DOHH2 (cell line): ENCODE measurements at regions not wholly inside any gene's neighbourhood (a gene's known extent, or its start where the extent isn't known, plus 50 kb on each side); places are given as distances from the start of the nearest gene placed in this dataset.

Experiments
- H3F3A ChIP-seq: fragments of 200-600 bp; sonication (generic), shearing (Covaris generic); 2 replicates; pipeline ENCODE4 v1.6.0; 2016; ENCODE audit warnings: antibody characterized with exemption, mild to moderate bottlenecking; ENCODE audit not compliant: control insufficient read depth, insufficient read depth
- H3K27ac ChIP-seq: fragments of 200-600 bp; sonication (generic); 2 replicates; pipeline ENCODE4 v1.5.1; 2014; ENCODE audit warnings: low read depth, mild to moderate bottlenecking, low read length, moderate library complexity
- H3K27me3 ChIP-seq: fragments of 200-600 bp; sonication (generic); 2 replicates; pipeline ENCODE4 v1.6.1; 2014; ENCODE audit warnings: mild to moderate bottlenecking, low read length, mixed read lengths; ENCODE audit not compliant: control insufficient read depth
- H3K36me3 ChIP-seq: fragments of 200-600 bp; sonication (generic); 2 replicates; pipeline ENCODE4 v1.6.1; 2014; ENCODE audit warnings: mild to moderate bottlenecking, low read length, moderate library complexity, mixed read lengths; ENCODE audit not compliant: control insufficient read depth
- H3K4me1 ChIP-seq: fragments of 200-600 bp; sonication (generic); 2 replicates; pipeline ENCODE4 v1.6.1; 2014; ENCODE audit warnings: mild to moderate bottlenecking, low read length, mixed read lengths; ENCODE audit not compliant: control insufficient read depth
- H3K4me2 ChIP-seq: fragments of 200-600 bp; sonication (generic); 2 replicates; pipeline ENCODE4 v1.6.0; 2014; ENCODE audit warnings: mild to moderate bottlenecking, low read length, moderate library complexity
- H3K4me3 ChIP-seq: fragments of 200-600 bp; sonication (generic); 2 replicates; pipeline ENCODE4 v1.5.1; 2014; ENCODE audit warnings: mild to moderate bottlenecking, low read length, mixed read lengths
- H3K79me2 ChIP-seq: fragments of 200-600 bp; sonication (generic); 2 replicates; pipeline ENCODE4 v1.6.1; 2014; ENCODE audit warnings: mild to moderate bottlenecking, low read length, mixed read lengths; ENCODE audit not compliant: control insufficient read depth
- H3K9me2 ChIP-seq: fragments of 200-600 bp; sonication (generic); replicated peaks from 2 replicates; pipeline ENCODE4 v1.6.1; 2014; ENCODE audit warnings: mild to moderate bottlenecking, low read length, mixed read lengths; ENCODE audit not compliant: control insufficient read depth
- H3K9me3 ChIP-seq: fragments of 200-600 bp; sonication (generic); 2 replicates; pipeline ENCODE4 v1.6.1; 2014; ENCODE audit warnings: antibody characterized with exemption, low read length, mixed read lengths; ENCODE audit not compliant: control insufficient read depth, insufficient read depth
- H4K20me1 ChIP-seq: fragments of 200-600 bp; sonication (generic); 2 replicates; pipeline ENCODE4 v1.6.0; 2014; ENCODE audit warnings: low read depth, mild to moderate bottlenecking, antibody characterized with exemption, low read length, moderate library complexity; ENCODE audit not compliant: control insufficient read depth, insufficient read depth
- EZH2phosphoT487 ChIP-seq: fragments of 200-600 bp; sonication (generic); IDR thresholded peaks from 2 replicates; pipeline ENCODE4 v1.6.1; 2017; ENCODE audit warnings: borderline replicate concordance, mild to moderate bottlenecking, antibody characterized with exemption, low read length, moderate library complexity, mixed read lengths
- TF ChIP-seq, protein P1 (sequence below): fragments of 200-600 bp; sonication (generic); IDR thresholded peaks from one replicate; pipeline ENCODE4 v1.5.1; 2014; ENCODE audit warnings: antibody characterized with exemption, mild to moderate bottlenecking, low read depth, low read length; ENCODE audit not compliant: poor library complexity, severe bottlenecking

DNA sequence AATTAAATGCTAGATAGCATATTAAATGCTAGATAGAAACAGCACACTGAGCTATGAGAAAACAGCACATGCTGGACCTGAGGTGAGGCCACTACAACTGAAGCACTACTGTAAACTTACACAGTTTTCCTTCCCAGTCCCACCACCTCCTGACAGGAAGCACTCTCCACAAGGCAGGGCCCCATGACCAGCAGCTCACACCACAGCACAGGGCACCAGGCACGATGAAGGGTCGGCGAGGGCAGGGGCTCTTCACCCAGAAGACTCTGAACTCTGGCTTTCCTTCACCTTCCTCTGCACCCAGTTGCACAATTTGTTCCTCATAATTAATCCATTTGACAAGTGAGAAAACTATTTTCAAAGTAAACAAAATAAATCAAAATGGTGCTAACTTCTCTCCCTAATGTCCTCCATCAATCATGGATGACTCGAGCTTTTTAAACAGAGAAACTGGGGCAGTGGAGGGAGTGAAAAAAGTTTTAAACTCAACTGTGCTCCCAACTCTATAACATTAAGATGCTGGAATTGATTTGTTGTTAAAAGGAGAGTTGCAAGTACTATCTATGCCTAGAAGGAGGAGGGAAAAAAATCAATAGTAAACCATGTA is 568.7 kb downstream of the UQCRFS1 start:
- Histone ChIP-seq H3K27me3 (no peaks in the 10 kb centered on the region), H4K20me1 (no peaks in the 10 kb centered on the region), H3K79me2 (no peaks in the 10 kb centered on the region), H3K4me1 (no peaks in the 10 kb centered on the region), H3K9me2 (no peaks in the 10 kb centered on the region), H3F3A (no peaks in the 10 kb centered on the region), H3K4me2 (no peak overlapping the region), H3K27ac (no peak overlapping the region), H3K36me3 (no peaks in the 10 kb centered on the region), H3K9me3 (no peaks in the 10 kb centered on the region), H3K4me3 (no peak overlapping the region)
- TF ChIP-seq, protein P1, sequence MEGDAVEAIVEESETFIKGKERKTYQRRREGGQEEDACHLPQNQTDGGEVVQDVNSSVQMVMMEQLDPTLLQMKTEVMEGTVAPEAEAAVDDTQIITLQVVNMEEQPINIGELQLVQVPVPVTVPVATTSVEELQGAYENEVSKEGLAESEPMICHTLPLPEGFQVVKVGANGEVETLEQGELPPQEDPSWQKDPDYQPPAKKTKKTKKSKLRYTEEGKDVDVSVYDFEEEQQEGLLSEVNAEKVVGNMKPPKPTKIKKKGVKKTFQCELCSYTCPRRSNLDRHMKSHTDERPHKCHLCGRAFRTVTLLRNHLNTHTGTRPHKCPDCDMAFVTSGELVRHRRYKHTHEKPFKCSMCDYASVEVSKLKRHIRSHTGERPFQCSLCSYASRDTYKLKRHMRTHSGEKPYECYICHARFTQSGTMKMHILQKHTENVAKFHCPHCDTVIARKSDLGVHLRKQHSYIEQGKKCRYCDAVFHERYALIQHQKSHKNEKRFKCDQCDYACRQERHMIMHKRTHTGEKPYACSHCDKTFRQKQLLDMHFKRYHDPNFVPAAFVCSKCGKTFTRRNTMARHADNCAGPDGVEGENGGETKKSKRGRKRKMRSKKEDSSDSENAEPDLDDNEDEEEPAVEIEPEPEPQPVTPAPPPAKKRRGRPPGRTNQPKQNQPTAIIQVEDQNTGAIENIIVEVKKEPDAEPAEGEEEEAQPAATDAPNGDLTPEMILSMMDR, result no peak
- TF ChIP-seq EZH2phosphoT487, result no peak

DNA sequence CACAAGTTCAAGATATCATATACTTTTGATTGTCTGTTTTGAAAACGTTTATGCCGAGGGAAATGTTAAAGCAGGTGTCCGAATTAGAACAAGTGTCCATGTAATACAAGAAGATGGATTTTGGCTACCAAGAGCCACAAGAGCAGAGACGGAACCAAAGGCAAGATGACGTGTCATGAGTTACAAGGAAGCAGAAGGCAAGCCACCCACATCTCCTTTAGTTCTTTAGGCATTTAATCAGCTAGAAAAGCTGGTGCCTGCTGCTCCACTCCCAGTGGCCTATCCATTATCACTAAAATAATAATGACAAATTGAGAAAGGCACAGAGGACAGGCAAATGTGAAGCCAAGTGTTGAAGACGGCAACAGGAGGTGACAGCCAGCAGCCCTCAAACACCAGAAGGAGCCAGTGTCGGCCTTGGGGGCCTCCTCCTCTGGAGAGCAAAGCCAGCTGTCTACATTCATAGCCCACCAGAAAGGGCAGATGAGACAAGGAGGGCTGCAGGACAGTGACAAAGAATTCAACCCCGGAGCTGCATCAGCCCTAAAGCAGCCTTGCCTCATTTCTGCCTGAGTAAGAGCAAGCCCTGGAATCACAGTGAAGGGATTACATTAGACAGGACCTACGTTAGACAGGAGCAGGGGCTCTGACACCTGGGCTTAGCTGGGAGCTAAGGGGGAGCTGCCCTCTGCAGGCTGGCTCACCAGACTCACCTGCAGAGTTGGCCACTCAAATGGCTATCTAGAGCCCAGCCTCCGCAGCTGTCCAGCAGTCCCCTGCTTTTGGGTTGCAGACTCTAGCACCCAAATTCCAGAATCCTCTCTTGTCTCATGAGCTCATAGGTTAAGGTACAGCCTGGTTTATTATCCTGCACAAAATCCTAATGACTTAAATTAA is 569.9 kb downstream of the UQCRFS1 start:
- no peaks in the 10 kb centered on the region for H3K4me1 ChIP-seq
- H4K20me1 ChIP-seq, result no peaks in the 10 kb centered on the region
- H3K4me2 ChIP-seq, result no peak overlapping the region
- H3K27ac ChIP-seq, result no peak overlapping the region
- H3K27me3 ChIP-seq, result no peaks in the 10 kb centered on the region
- no peaks in the 10 kb centered on the region for H3K79me2 ChIP-seq
- no peaks in the 10 kb centered on the region for H3K9me3 ChIP-seq
- no peak overlapping the region for H3K4me3 ChIP-seq
- TF ChIP-seq EZH2phosphoT487, result no peak
- TF ChIP-seq, protein P1, result no peak
- H3K9me2 ChIP-seq, result no peaks in the 10 kb centered on the region
- no peaks in the 10 kb centered on the region for H3F3A ChIP-seq
- no peaks in the 10 kb centered on the region for H3K36me3 ChIP-seq

DNA sequence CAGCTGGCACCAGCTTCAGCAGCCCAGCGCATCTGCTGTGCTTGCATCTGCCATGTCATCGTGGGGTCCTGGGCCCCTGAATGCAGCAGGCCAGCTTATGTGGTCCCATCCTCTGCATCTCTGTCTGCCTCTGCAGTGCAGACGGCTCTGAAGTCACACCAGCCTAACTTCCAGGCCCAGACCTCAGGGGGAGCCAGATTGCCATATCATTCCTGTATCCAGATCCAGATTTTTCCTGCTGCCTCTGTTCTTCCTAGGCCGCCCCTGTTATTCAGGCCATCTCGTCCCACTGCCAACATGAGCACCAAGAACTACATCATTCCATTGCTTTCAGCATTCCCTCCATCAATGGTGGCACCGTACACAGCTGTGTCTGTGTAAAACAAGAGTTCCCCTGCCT is 571.6 kb downstream of the UQCRFS1 start:
- TF ChIP-seq, protein P1, result no peak
- no peak for TF ChIP-seq EZH2phosphoT487
- Histone ChIP-seq H3K79me2 (no peaks in the 10 kb centered on the region), H3K36me3 (no peaks in the 10 kb centered on the region), H3K4me2 (no peak overlapping the region), H3K4me1 (no peaks in the 10 kb centered on the region), H3F3A (no peaks in the 10 kb centered on the region), H3K27me3 (no peaks in the 10 kb centered on the region), H3K9me2 (no peaks in the 10 kb centered on the region), H3K27ac (no peak overlapping the region), H3K4me3 (no peak overlapping the region), H4K20me1 (no peaks in the 10 kb centered on the region), H3K9me3 (no peaks in the 10 kb centered on the region)
